LoVo (cell line): ENCODE measurements at regions not wholly inside any gene's neighbourhood (a gene's known extent, or its start where the extent isn't known, plus 50 kb on each side); places are given as distances from the start of the nearest gene placed in this dataset.

ENCODE experiments used
- DNase-seq: peaks from one replicate; pipeline ENCODE4 v3.0.0-alpha.2; 2016; ENCODE audit warnings: low spot score

GRCh38 chr6:168384045-168385036 lies 56.6 kb upstream of the SMOC2 start:
- DNase-seq, result no peak

- no peak for DNase-seq
These were observed 55.8 kb upstream of the SMOC2 start for GRCh38 chr6:168385037-168385759.

GRCh38 chr6:168385858-168386735 lies 54.9 kb upstream of the SMOC2 start:
- no peak for DNase-seq

GRCh38 chr6:168386973-168387372 lies 54.0 kb upstream of the SMOC2 start:
- DNase-seq, result no peak

GRCh38 chr6:168387426-168387825 lies 53.6 kb upstream of the SMOC2 start:
- DNase-seq, result no peak

- no peak for DNase-seq
These were observed 53.1 kb upstream of the SMOC2 start for GRCh38 chr6:168387911-168388310.

GRCh38 chr6:168388641-168389633 lies 52.0 kb upstream of the SMOC2 start:
- DNase-seq, result no peak

- no peak for DNase-seq
These were observed 50.1 kb upstream of the SMOC2 start for GRCh38 chr6:168390749-168391420.
